Activated CD4-positive, alpha-beta memory T cell treated with anti-CD3 and anti-CD28 coated beads, Interleukin-2, amount 10 ng/mL, durations not matched to agents 7 days and 5 days (primary cell): ENCODE measurements at regions not wholly inside any gene's neighbourhood (a gene's known extent, or its start where the extent isn't known, plus 50 kb on each side); places are given as distances from the start of the nearest gene placed in this dataset.

Source experiments
- CTCF ChIA-PET: fragments of 350-600 bp; sonication (Branson Sonifier 250); formaldehyde crosslinking; loops from one replicate; lab custom pipeline; 2021; ENCODE audit warnings: antibody characterized with exemption, inconsistent platforms; lab: Charles Lee
- POLR2A ChIA-PET: fragments of 350-600 bp; sonication (Branson Sonifier 250); formaldehyde crosslinking; loops from one replicate; lab custom pipeline; 2021; ENCODE audit warnings: antibody characterized with exemption; lab: Charles Lee
- DNase-seq: peaks from one replicate; pipeline ENCODE4 v3.0.0-alpha.2; 2020
- H3K27ac Mint-ChIP-seq: one replicate; pipeline ENCODE4 v1.8.0; 2021; ENCODE audit warnings: mild to moderate bottlenecking, mixed read lengths
- H3K27me3 Mint-ChIP-seq: one replicate; pipeline ENCODE4 v1.8.0; 2021; ENCODE audit warnings: mixed read lengths
- H3K36me3 Mint-ChIP-seq: one replicate; pipeline ENCODE4 v1.8.0; 2021; ENCODE audit warnings: low read depth, mixed read lengths
- H3K4me1 Mint-ChIP-seq: one replicate; pipeline ENCODE4 v1.8.0; 2021; ENCODE audit warnings: mixed read lengths
- H3K4me3 Mint-ChIP-seq: one replicate; pipeline ENCODE4 v1.8.0; 2021; ENCODE audit warnings: mild to moderate bottlenecking, mixed read lengths
- H3K9me3 Mint-ChIP-seq: one replicate; pipeline ENCODE4 v1.8.0; 2021; ENCODE audit warnings: mixed read lengths

- no peaks in the 10 kb centered on the region for H3K4me1 Mint-ChIP-seq
- no peak overlapping the region for H3K27ac Mint-ChIP-seq
- H3K9me3 Mint-ChIP-seq: no peaks in the 10 kb centered on the region
- ChIA-PET CTCF (no interaction called here), POLR2A (no interaction called here)
- no peak for DNase-seq
- no peaks in the 10 kb centered on the region for H3K27me3 Mint-ChIP-seq
- H3K4me3 Mint-ChIP-seq: no peak overlapping the region
- no peaks in the 10 kb centered on the region for H3K36me3 Mint-ChIP-seq
Measured at GRCh38 chr1:58399176-58399575, 147.3 kb downstream of the OMA1 start.

GRCh38 chr1:58398714-58399113, 147.8 kb downstream of the OMA1 start:
- Mint-ChIP-seq H3K27me3 (no peaks in the 10 kb centered on the region), H3K27ac (no peak overlapping the region), H3K4me3 (no peak overlapping the region), H3K9me3 (no peaks in the 10 kb centered on the region), H3K36me3 (no peaks in the 10 kb centered on the region), H3K4me1 (no peaks in the 10 kb centered on the region)
- POLR2A ChIA-PET: no interaction called here
- CTCF ChIA-PET: no interaction called here
- no peak for DNase-seq

- Mint-ChIP-seq H3K36me3 (no peaks in the 10 kb centered on the region), H3K27me3 (no peaks in the 10 kb centered on the region), H3K4me1 (no peaks in the 10 kb centered on the region), H3K9me3 (no peaks in the 10 kb centered on the region), H3K27ac (no peak overlapping the region), H3K4me3 (no peak overlapping the region)
- ChIA-PET CTCF (no interaction called here), POLR2A (no interaction called here)
- no peak for DNase-seq
Measured at GRCh38 chr1:58397187-58397820, 149.2 kb downstream of the OMA1 start.

GRCh38 chr1:58396150-58396549, 150.4 kb downstream of the OMA1 start:
- Mint-ChIP-seq H3K27ac (no peak overlapping the region), H3K36me3 (no peaks in the 10 kb centered on the region), H3K27me3 (no peaks in the 10 kb centered on the region), H3K4me3 (no peak overlapping the region), H3K4me1 (no peaks in the 10 kb centered on the region), H3K9me3 (no peaks in the 10 kb centered on the region)
- DNase-seq: no peak
- ChIA-PET POLR2A (no interaction called here), CTCF (no interaction called here)

- Mint-ChIP-seq H3K9me3 (no peaks in the 10 kb centered on the region), H3K4me1 (no peaks in the 10 kb centered on the region), H3K27ac (no peak overlapping the region), H3K4me3 (no peak overlapping the region), H3K36me3 (no peaks in the 10 kb centered on the region), H3K27me3 (no peaks in the 10 kb centered on the region)
- POLR2A ChIA-PET: no interaction called here
- no peak for DNase-seq
- CTCF ChIA-PET: no interaction called here
Measured at GRCh38 chr1:58395355-58395754, 151.2 kb downstream of the OMA1 start.

GRCh38 chr1:58392083-58392482, 154.4 kb downstream of the OMA1 start:
- CTCF ChIA-PET: no interaction called here
- POLR2A ChIA-PET: interaction anchor here (0.8 kb wide), 1 partner anchor 10 kb away, joined by 3 read pairs; no protein-coding TSS in a partner anchor
- Mint-ChIP-seq H3K27ac (no peak overlapping the region), H3K4me3 (no peak overlapping the region), H3K36me3 (no peaks in the 10 kb centered on the region), H3K9me3 (no peaks in the 10 kb centered on the region), H3K4me1 (no peaks in the 10 kb centered on the region), H3K27me3 (no peaks in the 10 kb centered on the region)
- DNase-seq: no peak

GRCh38 chr1:58391514-58391913, 155.0 kb downstream of the OMA1 start:
- H3K9me3 Mint-ChIP-seq: no peaks in the 10 kb centered on the region
- no peaks in the 10 kb centered on the region for H3K27me3 Mint-ChIP-seq
- no peak for DNase-seq
- no peaks in the 10 kb centered on the region for H3K36me3 Mint-ChIP-seq
- ChIA-PET POLR2A (interaction anchor here (1.0 kb wide), 1 partner anchor 40 kb away, joined by 3 read pairs; no protein-coding TSS in a partner anchor), CTCF (no interaction called here)
- H3K27ac Mint-ChIP-seq: no peak overlapping the region
- H3K4me3 Mint-ChIP-seq: no peak overlapping the region
- H3K4me1 Mint-ChIP-seq: no peaks in the 10 kb centered on the region

- no peaks in the 10 kb centered on the region for H3K27me3 Mint-ChIP-seq
- H3K4me3 Mint-ChIP-seq: no peak overlapping the region
- H3K27ac Mint-ChIP-seq: no peak overlapping the region
- H3K36me3 Mint-ChIP-seq: no peaks in the 10 kb centered on the region
- no peaks in the 10 kb centered on the region for H3K4me1 Mint-ChIP-seq
- H3K9me3 Mint-ChIP-seq: no peaks in the 10 kb centered on the region
- CTCF ChIA-PET: no interaction called here
- POLR2A ChIA-PET: interaction anchor here (1.0 kb wide), 1 partner anchor 40 kb away, joined by 3 read pairs; no protein-coding TSS in a partner anchor
- no peak for DNase-seq
Measured at GRCh38 chr1:58391056-58391455, 155.5 kb downstream of the OMA1 start.

- Mint-ChIP-seq H3K4me3 (no peak overlapping the region), H3K9me3 (no peaks in the 10 kb centered on the region), H3K27ac (no peak overlapping the region), H3K4me1 (no peaks in the 10 kb centered on the region), H3K36me3 (no peaks in the 10 kb centered on the region), H3K27me3 (no peaks in the 10 kb centered on the region)
- ChIA-PET POLR2A (no interaction called here), CTCF (no interaction called here)
- no peak for DNase-seq
Measured at GRCh38 chr1:58390091-58390490, 156.4 kb downstream of the OMA1 start.

GRCh38 chr1:58380345-58380744, 166.2 kb downstream of the OMA1 start:
- peaks cover 5% of the 10 kb centered on the region for H3K9me3 Mint-ChIP-seq
- no peak overlapping the region for H3K27ac Mint-ChIP-seq
- H3K27me3 Mint-ChIP-seq: no peaks in the 10 kb centered on the region
- H3K36me3 Mint-ChIP-seq: no peaks in the 10 kb centered on the region
- DNase-seq: no peak
- H3K4me1 Mint-ChIP-seq: no peaks in the 10 kb centered on the region
- POLR2A ChIA-PET: no interaction called here
- no peak overlapping the region for H3K4me3 Mint-ChIP-seq
- CTCF ChIA-PET: no interaction called here

- H3K4me1 Mint-ChIP-seq: no peaks in the 10 kb centered on the region
- ChIA-PET POLR2A (no interaction called here), CTCF (no interaction called here)
- H3K27ac Mint-ChIP-seq: no peak overlapping the region
- no peaks in the 10 kb centered on the region for H3K27me3 Mint-ChIP-seq
- H3K36me3 Mint-ChIP-seq: no peaks in the 10 kb centered on the region
- H3K9me3 Mint-ChIP-seq: peaks cover 2% of the 10 kb centered on the region
- DNase-seq: no peak
- H3K4me3 Mint-ChIP-seq: no peak overlapping the region
Measured at GRCh38 chr1:58367217-58367616, 179.3 kb downstream of the OMA1 start.

GRCh38 chr1:58365328-58365727, 181.2 kb downstream of the OMA1 start:
- Mint-ChIP-seq H3K27me3 (no peaks in the 10 kb centered on the region), H3K4me1 (no peaks in the 10 kb centered on the region), H3K36me3 (no peaks in the 10 kb centered on the region), H3K4me3 (no peak overlapping the region), H3K9me3 (no peaks in the 10 kb centered on the region), H3K27ac (no peak overlapping the region)
- ChIA-PET POLR2A (no interaction called here), CTCF (no interaction called here)
- no peak for DNase-seq

- no peaks in the 10 kb centered on the region for H3K9me3 Mint-ChIP-seq
- CTCF ChIA-PET: no interaction called here
- H3K4me1 Mint-ChIP-seq: no peaks in the 10 kb centered on the region
- DNase-seq: no peak
- H3K36me3 Mint-ChIP-seq: no peaks in the 10 kb centered on the region
- peaks cover 3% of the 10 kb centered on the region for H3K27me3 Mint-ChIP-seq
- POLR2A ChIA-PET: no interaction called here
- no peak overlapping the region for H3K27ac Mint-ChIP-seq
- H3K4me3 Mint-ChIP-seq: no peak overlapping the region
Measured at GRCh38 chr1:58363585-58363984, 182.9 kb downstream of the OMA1 start.

- ChIA-PET POLR2A (no interaction called here), CTCF (no interaction called here)
- no peak for DNase-seq
- Mint-ChIP-seq H3K27ac (no peak overlapping the region), H3K36me3 (no peaks in the 10 kb centered on the region), H3K9me3 (no peaks in the 10 kb centered on the region), H3K4me1 (no peaks in the 10 kb centered on the region), H3K27me3 (peaks cover 3% of the 10 kb centered on the region), H3K4me3 (no peak overlapping the region)
Measured at GRCh38 chr1:58361134-58361533, 185.4 kb downstream of the OMA1 start.
